ENCODE measurements at regions not wholly inside any gene's neighbourhood (a gene's known extent, or its start where the extent isn't known, plus 50 kb on each side); places are given as distances from the start of the nearest gene placed in this dataset.

DNA sequence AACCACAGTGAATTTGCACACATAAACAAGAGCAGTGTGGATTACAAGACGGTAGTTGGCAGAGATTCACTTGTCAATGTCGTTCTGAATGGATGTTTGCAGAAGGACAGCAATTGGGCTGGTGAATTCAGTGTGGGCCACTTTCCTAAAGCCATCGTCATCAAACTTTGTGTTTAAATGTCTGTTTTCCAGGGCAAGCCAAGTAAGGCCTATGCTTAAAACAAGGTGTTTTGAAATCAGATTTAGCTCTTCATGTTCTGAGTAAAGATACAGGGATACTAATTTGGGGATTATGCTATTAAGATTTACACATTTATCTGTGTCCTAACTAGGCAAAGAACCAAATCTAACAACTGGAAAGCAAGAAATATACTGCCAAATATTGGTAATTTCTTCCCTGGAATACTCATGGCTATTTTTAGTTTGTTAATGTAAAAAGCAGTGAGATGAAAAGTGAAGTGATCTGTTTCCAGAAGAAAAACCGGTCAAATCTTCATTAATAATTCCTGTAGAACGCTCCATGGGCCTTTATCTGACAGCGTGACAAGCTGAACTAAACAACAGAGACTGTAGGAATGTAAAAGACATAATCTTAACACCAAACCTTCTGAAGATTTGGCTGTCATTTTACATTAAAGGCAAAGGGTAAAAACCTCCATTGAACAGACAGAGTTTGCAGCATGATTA, 175.7 kb downstream of the ICOS start:
- intact Hi-C loops (cut with DNase I): loop anchor here (10.0 kb wide), 1 partner anchor 1563 kb away; no protein-coding TSS in a partner anchor
- peaks cover 6% of the 10 kb centered on the region for H3K4me1 ChIP-seq (replicated peaks)
- no peak overlapping the region for H3K27ac ChIP-seq
- WGBS: 66% methylated on average over 6 of the region's 6 CpGs
- no peaks in the 10 kb centered on the region for H3K27me3 ChIP-seq (replicated peaks; ENCODE audit: insufficient read depth)
- no peak for TF ChIP-seq POLR2A (IDR thresholded peaks at IDR 0.05)
- no peak for TF ChIP-seq CTCF (IDR thresholded peaks at IDR 0.05)
- TF ChIP-seq POLR2AphosphoS5 (IDR thresholded peaks at IDR 0.05): no peak
- DNase-seq (ENCODE audit: low spot score): no peak
- no peak overlapping the region for H3K4me3 ChIP-seq
- H3K36me3 ChIP-seq: no peaks in the 10 kb centered on the region
- no peaks in the 10 kb centered on the region for H3K9me3 ChIP-seq

DNA sequence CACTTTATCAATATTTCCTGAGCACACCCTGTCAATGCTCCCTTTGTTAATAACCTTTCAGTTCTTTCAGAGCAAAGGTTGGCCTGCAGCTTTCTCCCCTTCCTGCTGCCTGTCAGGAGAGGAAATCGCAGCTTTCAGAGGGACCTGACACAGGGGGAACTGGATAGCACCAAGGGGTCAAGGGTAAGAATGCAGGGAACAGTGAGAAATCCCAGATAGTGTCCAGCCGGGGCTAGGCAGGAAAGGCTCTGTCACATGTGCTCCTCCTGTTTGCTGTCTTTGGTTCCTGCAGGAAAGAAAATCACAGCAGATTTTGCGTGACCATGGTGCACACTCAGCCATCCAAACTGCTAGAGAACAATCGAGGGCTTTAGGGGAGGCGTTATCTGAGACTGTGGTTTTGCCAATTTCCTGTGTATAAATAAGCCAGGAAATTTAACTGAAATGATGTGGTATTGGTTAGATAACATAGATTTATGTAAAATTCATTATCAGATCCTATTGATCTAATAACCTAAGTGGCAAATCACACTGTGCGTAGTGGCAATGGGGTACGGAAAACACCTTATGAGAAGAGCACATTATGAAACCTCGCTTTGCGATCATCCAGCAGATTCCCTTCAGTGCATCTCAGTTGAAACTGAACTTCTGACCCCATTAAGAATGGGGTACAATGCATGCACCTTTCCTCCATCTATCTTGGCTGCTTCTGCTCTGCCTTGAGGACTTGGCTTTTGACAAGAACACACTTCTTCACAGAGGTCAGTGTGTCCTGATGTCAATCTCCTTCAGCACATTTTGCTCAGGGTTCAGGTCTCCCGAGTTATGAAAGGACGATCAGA, 178.0 kb downstream of the ICOS start:
- Histone ChIP-seq H3K9me3 (no peaks in the 10 kb centered on the region), H3K27ac (no peak overlapping the region), H3K36me3 (no peaks in the 10 kb centered on the region), H3K4me3 (no peak overlapping the region), H3K4me1 (replicated peaks) (peaks cover 4% of the 10 kb centered on the region), H3K27me3 (replicated peaks; ENCODE audit: insufficient read depth) (no peaks in the 10 kb centered on the region)
- intact Hi-C loops (cut with DNase I): loop anchor here (10.0 kb wide), 1 partner anchor 1560 kb away; no protein-coding TSS in a partner anchor
- WGBS: 83% methylated on average over 11 of the region's 11 CpGs
- TF ChIP-seq POLR2AphosphoS5 (IDR thresholded peaks at IDR 0.05) (no peak), POLR2A (IDR thresholded peaks at IDR 0.05) (no peak), CTCF (IDR thresholded peaks at IDR 0.05) (no peak)
- DNase-seq (ENCODE audit: low spot score): no peak

DNA sequence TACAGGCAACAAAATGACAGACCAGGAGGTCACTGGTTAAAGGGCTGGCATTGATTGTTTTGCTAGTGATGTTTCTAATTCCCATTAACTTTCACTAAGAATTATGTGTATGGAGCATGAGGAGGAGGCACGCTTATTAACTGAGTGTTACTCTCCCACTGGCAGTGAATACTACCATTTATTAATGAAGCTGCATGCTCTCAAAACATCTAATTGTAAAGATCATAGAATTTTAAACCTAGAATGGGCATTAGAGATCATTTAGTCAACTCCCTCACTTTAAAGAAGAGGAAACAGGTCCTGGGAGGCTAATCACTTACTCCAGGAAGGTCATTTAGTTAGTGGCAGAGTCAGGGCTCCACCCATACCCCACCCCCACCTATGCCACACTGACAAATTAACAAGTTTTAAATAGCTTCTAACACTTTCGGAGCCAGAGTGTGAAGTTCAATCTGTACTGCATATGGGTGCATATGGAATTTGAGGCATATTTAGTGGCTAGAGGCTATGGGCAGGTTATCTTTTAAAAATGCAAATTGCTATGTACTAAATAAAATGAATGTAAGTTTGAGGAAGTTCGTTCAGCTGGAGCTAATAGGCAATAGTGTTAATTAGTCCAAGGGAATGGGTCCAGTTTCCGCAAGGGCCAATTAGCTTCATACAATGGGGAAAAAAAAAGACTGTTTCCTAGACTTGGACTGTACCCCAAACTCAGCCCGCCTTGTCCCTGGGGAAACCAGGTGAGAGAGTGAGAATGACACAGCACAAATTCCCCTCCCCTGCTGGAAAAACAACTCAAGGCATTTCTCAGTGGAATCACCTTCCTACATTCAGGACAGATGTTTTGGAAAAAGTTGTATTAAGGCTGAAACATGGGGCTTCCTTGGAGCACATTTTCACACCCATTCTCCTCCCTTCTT, 178.8 kb downstream of the ICOS start:
- TF ChIP-seq POLR2AphosphoS5 (IDR thresholded peaks at IDR 0.05) (no peak), CTCF (IDR thresholded peaks at IDR 0.05) (no peak), POLR2A (IDR thresholded peaks at IDR 0.05) (no peak)
- Histone ChIP-seq H3K36me3 (no peaks in the 10 kb centered on the region), H3K27ac (no peak overlapping the region), H3K27me3 (replicated peaks; ENCODE audit: insufficient read depth) (no peaks in the 10 kb centered on the region), H3K4me3 (no peak overlapping the region), H3K9me3 (no peaks in the 10 kb centered on the region), H3K4me1 (replicated peaks) (no peaks in the 10 kb centered on the region)
- no peak for DNase-seq (ENCODE audit: low spot score)
- intact Hi-C loops (cut with DNase I): loop anchor here (10.0 kb wide), 1 partner anchor 1559 kb away; no protein-coding TSS in a partner anchor
- 86% methylated on average over 5 of the region's 5 CpGs for WGBS

GRCh38 chr2:204116159-204116792, 179.7 kb downstream of the ICOS start:
- Histone ChIP-seq H3K27ac (no peak overlapping the region), H3K4me3 (no peak overlapping the region), H3K9me3 (no peaks in the 10 kb centered on the region), H3K27me3 (replicated peaks; ENCODE audit: insufficient read depth) (no peaks in the 10 kb centered on the region), H3K4me1 (replicated peaks) (no peaks in the 10 kb centered on the region), H3K36me3 (no peaks in the 10 kb centered on the region)
- DNase-seq (ENCODE audit: low spot score): no peak
- WGBS: 45% methylated on average over 6 of the region's 6 CpGs
- intact Hi-C loops (cut with DNase I): loop anchor here (10.0 kb wide), 1 partner anchor 1559 kb away; no protein-coding TSS in a partner anchor
- TF ChIP-seq POLR2AphosphoS5 (IDR thresholded peaks at IDR 0.05) (no peak), CTCF (IDR thresholded peaks at IDR 0.05) (no peak), POLR2A (IDR thresholded peaks at IDR 0.05) (no peak)

All from prostate gland (tissue), 2 donors.